Kidney capillary endothelial cell (primary cell): ENCODE measurements at regions not wholly inside any gene's neighbourhood (a gene's known extent, or its start where the extent isn't known, plus 50 kb on each side); places are given as distances from the start of the nearest gene placed in this dataset.
"Not testable (repeated sequence)": the region's sequence is repeated elsewhere in the genome, so short reads cannot be mapped to it uniquely, and the experiment has no call there.

Experiments used
- DNase-seq: peaks from one replicate; pipeline ENCODE4 v3.0.0-alpha.2; 2018; ENCODE audit warnings: low spot score

DNA sequence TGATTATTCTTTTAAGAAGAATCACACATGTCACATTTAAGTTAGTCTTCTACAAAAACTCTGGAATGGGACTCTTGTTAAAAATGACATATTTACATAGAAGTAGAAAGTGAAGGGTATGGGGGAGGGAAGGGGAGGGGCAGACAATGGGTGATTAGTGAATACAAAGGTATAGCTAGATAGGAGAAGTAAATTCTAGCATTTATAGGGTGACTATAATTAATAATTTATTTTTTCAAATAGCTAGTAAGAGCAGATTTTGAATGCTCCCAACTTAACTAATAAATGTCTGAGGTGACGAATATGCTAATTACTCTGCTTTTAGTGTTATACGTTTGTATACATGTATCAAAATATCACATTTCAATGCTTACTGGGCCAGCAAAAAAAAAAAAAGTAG lies 59.4 kb downstream of the BLTP3B start:
- no peak for DNase-seq

DNA sequence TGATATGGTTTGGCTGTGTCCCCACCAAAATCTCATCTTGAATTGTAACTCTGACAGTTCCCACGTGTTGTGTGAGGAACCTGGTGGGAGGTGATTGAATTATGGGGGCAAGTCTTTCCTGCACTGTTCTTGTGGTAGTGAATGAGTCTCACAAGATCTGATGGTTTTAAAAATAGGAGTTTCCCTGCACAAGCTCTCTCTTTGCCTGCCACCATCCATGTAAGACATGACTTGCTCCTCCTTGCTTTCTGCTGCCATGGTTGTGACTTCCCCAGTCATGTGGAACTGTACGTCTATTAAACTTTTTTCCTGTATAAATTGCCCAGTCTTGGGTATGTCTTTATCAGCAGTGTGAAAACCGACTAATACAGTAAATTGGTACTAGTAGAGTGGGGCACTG lies 63.9 kb downstream of the BLTP3B start:
- not testable (repeated sequence) for DNase-seq

DNA sequence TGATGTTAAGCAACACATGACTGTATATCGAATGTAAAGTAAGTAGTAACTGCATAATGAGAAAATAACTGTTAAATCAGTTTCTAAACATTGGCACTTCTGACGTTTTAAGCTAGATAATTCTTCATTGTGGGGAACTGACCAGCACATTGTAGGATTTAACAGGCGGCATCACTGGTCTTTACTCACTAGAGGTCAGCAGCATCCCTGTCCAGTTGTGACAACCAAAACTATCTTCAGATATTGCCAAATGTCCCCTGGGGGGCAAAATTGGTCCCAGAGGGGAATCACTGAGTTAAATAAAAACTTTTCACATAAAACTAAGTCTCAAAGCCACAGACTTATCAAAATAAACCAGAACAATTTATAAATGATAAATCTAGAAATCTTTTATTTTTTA lies 65.3 kb downstream of the BLTP3B start:
- no peak for DNase-seq

DNA sequence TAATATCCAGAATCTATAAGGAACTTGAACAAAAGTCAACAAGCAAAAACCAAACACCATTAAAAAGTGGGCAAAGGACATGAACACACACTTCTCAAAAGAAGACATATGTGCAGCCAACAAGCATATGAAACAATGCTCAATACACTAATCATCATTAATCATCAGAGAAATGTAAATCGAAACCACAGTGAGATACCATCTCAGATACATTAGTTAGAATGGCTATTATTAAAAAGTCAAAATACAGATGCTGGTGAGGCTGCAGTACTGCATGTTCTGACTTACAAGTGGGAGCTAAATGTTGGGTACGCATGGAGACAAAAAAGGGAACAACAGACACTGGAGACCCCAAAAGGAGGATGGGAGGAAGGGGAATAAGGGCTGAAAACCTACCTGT lies 67.1 kb downstream of the BLTP3B start:
- no peak for DNase-seq

DNA sequence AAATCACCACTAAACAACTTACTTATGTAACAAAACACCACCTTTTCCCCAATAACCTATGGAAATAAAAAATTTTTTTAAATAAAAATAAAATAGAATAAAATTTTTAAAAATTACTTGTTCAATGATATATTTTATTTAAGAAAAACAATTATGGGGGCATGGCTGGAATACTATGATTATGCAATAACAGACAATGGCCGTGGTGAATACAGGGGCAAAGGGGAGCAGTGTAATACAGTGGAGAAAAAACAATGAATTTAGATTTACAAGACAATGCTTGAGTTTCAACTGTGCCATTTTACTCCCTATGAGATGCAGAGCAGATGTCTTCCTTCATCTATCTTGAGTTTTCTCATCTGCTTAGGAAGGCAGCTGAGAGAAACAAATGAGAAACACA lies 72.9 kb downstream of the BLTP3B start:
- no peak for DNase-seq

DNA sequence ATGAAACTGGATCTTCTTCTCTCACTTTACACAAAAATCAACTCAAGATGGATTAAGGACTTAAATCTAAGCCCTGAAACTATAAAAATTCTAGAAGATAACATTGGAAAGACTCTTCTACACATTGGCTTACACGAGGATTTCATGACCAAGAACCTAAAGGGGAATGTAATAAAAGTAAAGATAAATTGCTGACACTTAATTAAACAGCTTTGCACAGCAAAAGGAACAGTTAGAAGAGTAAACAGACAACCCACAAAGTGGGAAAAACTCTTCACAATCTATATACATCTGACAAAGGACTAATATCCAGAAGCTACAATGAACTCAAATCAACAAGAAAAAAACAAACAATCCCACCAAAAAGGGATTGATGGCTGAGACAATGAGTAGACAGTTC lies 74.4 kb downstream of the BLTP3B start:
- DNase-seq: no peak

DNA sequence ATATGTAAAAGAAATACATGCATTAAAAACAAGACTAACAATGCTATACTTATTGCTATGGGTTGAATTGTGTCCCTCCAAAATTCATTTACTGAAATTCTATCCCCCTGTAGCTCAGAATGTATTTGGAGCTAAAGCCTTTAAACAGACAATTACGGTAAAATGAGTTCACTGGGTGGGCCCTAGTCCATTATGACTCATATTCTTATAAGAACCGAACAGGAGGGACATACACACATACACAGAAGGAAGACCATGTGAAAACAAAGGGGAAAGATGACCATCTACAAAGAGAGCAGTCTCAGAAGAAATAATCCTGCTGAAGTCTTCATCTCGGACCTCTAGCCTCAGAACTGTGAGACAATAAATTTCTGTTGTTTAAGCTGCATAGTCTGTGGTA lies 77.1 kb upstream of the ANKS1B start:
- no peak for DNase-seq

DNA sequence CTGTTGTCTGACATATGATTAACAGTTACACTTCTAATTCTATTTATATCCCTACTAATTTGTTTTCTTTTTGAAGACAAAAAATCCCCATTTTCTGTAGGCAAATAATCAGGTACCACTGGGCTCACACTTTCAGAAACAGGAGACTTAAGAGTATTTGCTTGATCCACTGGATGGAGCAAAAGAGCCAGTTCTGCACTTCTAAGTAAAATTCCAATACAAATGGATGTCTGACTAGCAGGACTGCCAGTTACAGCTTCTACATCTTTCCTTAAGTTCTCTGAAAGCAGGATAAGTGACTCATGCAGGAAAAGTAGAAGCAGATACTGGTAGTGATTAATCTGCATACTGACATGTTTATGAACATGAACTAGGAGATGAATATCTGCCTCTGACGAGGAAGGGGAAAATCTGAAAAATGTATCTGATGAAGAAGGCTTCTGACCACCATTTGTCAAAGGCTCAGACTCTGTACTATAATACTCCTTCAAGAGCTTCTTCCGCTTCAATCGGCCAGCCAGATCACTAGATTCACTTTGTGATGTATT lies 73.8 kb upstream of the ANKS1B start:
- DNase-seq: peak; percentile 82

DNA sequence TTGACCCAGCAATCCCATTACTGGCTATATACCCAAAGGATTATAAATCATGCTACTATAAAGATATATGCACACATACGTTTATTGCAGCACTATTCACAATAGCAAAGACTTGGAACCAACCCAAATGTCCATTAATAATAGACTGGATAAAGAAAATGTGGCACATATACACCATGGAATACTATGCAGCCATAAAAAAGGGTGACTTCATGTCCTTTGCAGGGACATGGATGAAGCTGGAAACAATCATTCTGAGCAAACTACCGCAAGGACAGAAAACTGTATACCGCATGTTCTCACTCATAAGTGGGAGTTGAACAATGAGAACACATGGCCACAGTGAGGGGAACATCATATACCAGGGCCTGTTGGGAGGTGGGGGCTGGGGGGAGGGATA lies 61.5 kb upstream of the ANKS1B start:
- not testable (repeated sequence) for DNase-seq

DNA sequence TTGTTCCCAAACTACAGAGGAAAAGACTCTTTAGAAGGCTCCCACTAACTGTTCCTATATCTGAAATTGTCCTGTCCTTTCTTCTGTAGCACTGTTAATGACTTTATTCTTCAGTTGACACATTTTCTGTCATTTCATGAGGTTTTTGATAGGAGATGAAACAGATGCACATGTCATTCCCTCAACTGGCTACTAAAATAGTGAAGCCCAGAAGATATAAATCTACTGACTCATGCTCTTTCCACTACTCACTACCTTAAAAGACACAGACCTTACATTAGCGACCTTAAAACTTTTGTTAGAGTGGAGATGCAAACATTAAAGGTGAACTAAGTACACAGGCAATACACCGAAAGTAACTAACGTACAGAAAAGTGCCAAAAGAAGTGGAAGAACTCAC lies 59.5 kb upstream of the ANKS1B start:
- DNase-seq: no peak

DNA sequence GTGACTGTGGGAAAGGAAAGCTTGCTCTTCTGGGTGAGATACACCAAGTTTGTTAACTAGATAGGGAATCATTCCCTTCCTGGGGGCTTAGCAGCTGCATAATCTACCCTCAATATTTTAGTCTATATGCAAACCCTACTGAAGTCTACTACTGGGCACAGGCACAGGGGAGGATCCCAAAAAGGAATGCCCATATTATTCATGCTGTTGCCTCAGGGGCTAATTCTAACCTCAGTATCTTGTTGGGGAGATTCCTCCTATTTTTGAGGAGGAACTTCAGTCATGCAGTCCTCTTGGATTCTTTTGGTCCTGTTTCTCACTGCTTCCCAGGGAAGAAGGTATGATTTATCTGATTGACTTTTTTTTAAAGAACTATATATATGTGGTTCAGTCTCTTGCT lies 58.9 kb upstream of the ANKS1B start:
- DNase-seq: no peak
